Heart right ventricle (tissue), 16 donors: ENCODE measurements at regions not wholly inside any gene's neighbourhood (a gene's known extent, or its start where the extent isn't known, plus 50 kb on each side); places are given as distances from the start of the nearest gene placed in this dataset.
A peak's percentile ranks its signal among the peaks of the same experiment; 100 is the strongest.
"Not testable (repeated sequence)": the region's sequence is repeated elsewhere in the genome, so short reads cannot be mapped to it uniquely, and the experiment has no call there.

Experiments
- ATAC-seq, 8 donors: fragments of 200-7000 bp; cut with Tn5 transposase; one replicate each; pipeline ENCODE4 v1.9.1; 2020; ENCODE audit warnings: mild to moderate bottlenecking in 8 of 8, moderate library complexity in 8 of 8, moderate number of reproducible peaks in 1 of 8
- DNase-seq, 2 donors: peaks; one replicate each; pipeline ENCODE4 v3.0.0-alpha.2; 2020
- H3K27ac ChIP-seq, 10 donors: fragments of 200-600 bp; sonication (generic) in 2 of 10; one replicate each; pipeline versions ENCODE4 v1.5.0 to v1.8.0; 2020 to 2022; ENCODE audit warnings: mild to moderate bottlenecking in 3 of 10
- H3K27me3 ChIP-seq, 7 donors: fragments of 200-600 bp; one replicate each; pipeline ENCODE4 v1.8.0; 2021 to 2022; ENCODE audit warnings: mild to moderate bottlenecking in 2 of 7
- H3K36me3 ChIP-seq, 9 donors: fragments of 200-600 bp; sonication (generic) in 1 of 9; one replicate each; pipeline versions ENCODE4 v1.5.0 to v1.8.0; 2020 to 2022; ENCODE audit warnings: mild to moderate bottlenecking in 2 of 9
- H3K4me1 ChIP-seq, 9 donors: fragments of 200-600 bp; sonication (generic) in 1 of 9; one replicate each; pipeline versions ENCODE4 v1.5.0 to v1.8.0; 2020 to 2022; ENCODE audit warnings: mild to moderate bottlenecking in 4 of 9
- H3K4me3 ChIP-seq, 10 donors: fragments of 200-600 bp; sonication (generic) in 2 of 10; one replicate each; pipeline versions ENCODE4 v1.5.0 to v1.8.0; 2020 to 2022; ENCODE audit warnings: mild to moderate bottlenecking in 7 of 10, moderate library complexity in 2 of 10
- H3K9me3 ChIP-seq, 11 donors: fragments of 200-600 bp in 10 of 11; sonication (generic) in 2 of 11; one replicate each; pipeline versions ENCODE4 v1.5.0 to v1.8.0; 2013 to 2022; ENCODE audit warnings: mild to moderate bottlenecking in 2 of 11, control low read depth in 1 of 11, moderate library complexity in 1 of 11
- WGBS, 2 donors: extraction: QIAGEN DNeasy Blood & Tissue Kit; methylation state at CpG; one replicate each; pipeline ENCODE4 v1.1.7; 2013; ENCODE audit warnings: inconsistent platforms in 1 of 2; 5-methylcytosine and 5-hydroxymethylcytosine counted together
- intact Hi-C, 10 donors: fragments of 100-400 bp; cut with DNase I; formaldehyde crosslinking; loops; one replicate each; pipeline versions ENCODE4 v1.11.1 to v1.14.2; 2022
- TF ChIP-seq, protein P1 (sequence below), 9 donors: fragments of 200-600 bp; sonication (generic) in 2 of 9; IDR thresholded peaks; one replicate each; pipeline versions ENCODE4 v1.5.0 to v1.8.0; 2021 to 2022; ENCODE audit warnings: antibody characterized with exemption in 9 of 9, mild to moderate bottlenecking in 5 of 9, moderate library complexity in 1 of 9
- donor health status: Arrhythmogenic right ventricular cardiomyopathy.
- donor health status: ischemic (EF 13 %, LVEDD 7.1; RV severe dilation, severe dysfunction).
- donor health status: healthy with polysubstance abuse.
- donor health status: DM: no; HTN: yes; CAD: no.
- donor health status: DM: no; HTN: no; CAD: no.
- donor health status: ischemic (EF 25% LVEDD 6.9; RV normal size, moderate dysfunction).
- donor health status: ischemic (EF 25% LVEDD 5.7; RV mildly dilated, moderate dysfunction).
- donor health status: healthy.
- donor health status: DM: yes; HTN: yes; CAD: no.
- donor health status: Ischemic cardiomyopathy.
- donor health status: ischemic (EF 35%, LVEDD 5.7; RV mildly dilated, moderate dysfunction).
- donor health status: nonischemic (EF 11% LVEDD 7.7; RV severe dilation, severe dysfunction).
- donor health status: DM: yes; HTN: yes; CAD: no.
- donor health status: PGD.
- donor health status: ischemic (EF 29% LVEDD 5.4; RV normal size, mild dysfunction).
- donor health status: nonischemic (EF 23%, LVEDD 6.1; RV moderate dilation, normal function).

GRCh38 chr20:47988676-47989075, 203.4 kb upstream of the SULF2 start:
- H3K27ac ChIP-seq, result no peak overlapping the region
- peaks cover 0 to 9% (median 0%) of the 10 kb centered on the region in 7 donors for H3K27me3 ChIP-seq
- DNase-seq, result no peak
- H3K36me3 ChIP-seq, result no peaks in the 10 kb centered on the region
- TF ChIP-seq, protein P1, sequence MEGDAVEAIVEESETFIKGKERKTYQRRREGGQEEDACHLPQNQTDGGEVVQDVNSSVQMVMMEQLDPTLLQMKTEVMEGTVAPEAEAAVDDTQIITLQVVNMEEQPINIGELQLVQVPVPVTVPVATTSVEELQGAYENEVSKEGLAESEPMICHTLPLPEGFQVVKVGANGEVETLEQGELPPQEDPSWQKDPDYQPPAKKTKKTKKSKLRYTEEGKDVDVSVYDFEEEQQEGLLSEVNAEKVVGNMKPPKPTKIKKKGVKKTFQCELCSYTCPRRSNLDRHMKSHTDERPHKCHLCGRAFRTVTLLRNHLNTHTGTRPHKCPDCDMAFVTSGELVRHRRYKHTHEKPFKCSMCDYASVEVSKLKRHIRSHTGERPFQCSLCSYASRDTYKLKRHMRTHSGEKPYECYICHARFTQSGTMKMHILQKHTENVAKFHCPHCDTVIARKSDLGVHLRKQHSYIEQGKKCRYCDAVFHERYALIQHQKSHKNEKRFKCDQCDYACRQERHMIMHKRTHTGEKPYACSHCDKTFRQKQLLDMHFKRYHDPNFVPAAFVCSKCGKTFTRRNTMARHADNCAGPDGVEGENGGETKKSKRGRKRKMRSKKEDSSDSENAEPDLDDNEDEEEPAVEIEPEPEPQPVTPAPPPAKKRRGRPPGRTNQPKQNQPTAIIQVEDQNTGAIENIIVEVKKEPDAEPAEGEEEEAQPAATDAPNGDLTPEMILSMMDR (IDR thresholded peaks at IDR 0.05), result no peak
- H3K9me3 ChIP-seq, result peaks cover 0 to 13% (median 0%) of the 10 kb centered on the region in 11 donors
- no peak overlapping the region for H3K4me3 ChIP-seq
- 50 to 56% methylated on average over 4 of the region's 4 CpGs for WGBS, 2 donors
- peaks cover 0 to 7% (median 0%) of the 10 kb centered on the region in 9 donors for H3K4me1 ChIP-seq
- ATAC-seq, result peak in 1 of 8 donors; percentile 39
- intact Hi-C loops, result no loop called here

- DNase-seq (no peak), ATAC-seq (no peak)
- Histone ChIP-seq H3K4me3 (no peak overlapping the region), H3K9me3 (peaks cover 0 to 6% (median 0%) of the 10 kb centered on the region in 11 donors), H3K4me1 (peaks cover 0 to 8% (median 3%) of the 10 kb centered on the region in 9 donors), H3K27ac (no peak overlapping the region), H3K27me3 (peaks cover 0 to 10% (median 0%) of the 10 kb centered on the region in 7 donors), H3K36me3 (no peaks in the 10 kb centered on the region)
- TF ChIP-seq, protein P1 (IDR thresholded peaks at IDR 0.05), result no peak
- WGBS, 2 donors, result 85 to 93% methylated on average over 7 of the region's 7 CpGs
- intact Hi-C loops, result no loop called here
Measured at GRCh38 chr20:47985092-47985850, 200.0 kb upstream of the SULF2 start.

DNA sequence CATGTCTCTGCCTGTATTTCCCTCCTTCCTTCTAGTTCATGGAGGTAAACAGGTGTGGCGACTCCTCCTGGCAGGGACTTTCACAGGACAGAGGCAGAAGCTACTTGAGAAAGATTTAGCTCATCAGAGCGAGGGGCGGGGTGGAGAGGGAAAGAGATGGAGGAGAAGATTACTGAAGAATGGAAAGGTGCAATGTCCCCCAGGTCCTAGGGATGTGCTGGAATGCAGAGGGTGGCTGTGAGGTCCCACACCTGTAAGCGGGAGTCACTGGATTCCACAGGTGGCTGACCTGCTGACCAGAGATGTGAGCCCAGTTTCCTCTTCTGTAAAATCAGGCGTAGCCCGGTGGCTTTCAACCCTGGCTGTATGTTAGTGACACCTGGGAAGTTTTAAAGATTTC, 199.2 kb upstream of the SULF2 start:
- Histone ChIP-seq H3K4me3 (no peak overlapping the region), H3K27ac (no peak overlapping the region), H3K36me3 (no peaks in the 10 kb centered on the region), H3K9me3 (peaks cover 0 to 6% (median 0%) of the 10 kb centered on the region in 11 donors), H3K4me1 (peaks cover 0 to 11% (median 3%) of the 10 kb centered on the region in 9 donors), H3K27me3 (peaks cover 0 to 12% (median 0%) of the 10 kb centered on the region in 7 donors)
- TF ChIP-seq, protein P1 (IDR thresholded peaks at IDR 0.05), result no peak
- ATAC-seq, result no peak
- intact Hi-C loops, result no loop called here
- 95 to 96% methylated on average over 6 of the region's 6 CpGs for WGBS, 2 donors
- DNase-seq, result no peak

DNA sequence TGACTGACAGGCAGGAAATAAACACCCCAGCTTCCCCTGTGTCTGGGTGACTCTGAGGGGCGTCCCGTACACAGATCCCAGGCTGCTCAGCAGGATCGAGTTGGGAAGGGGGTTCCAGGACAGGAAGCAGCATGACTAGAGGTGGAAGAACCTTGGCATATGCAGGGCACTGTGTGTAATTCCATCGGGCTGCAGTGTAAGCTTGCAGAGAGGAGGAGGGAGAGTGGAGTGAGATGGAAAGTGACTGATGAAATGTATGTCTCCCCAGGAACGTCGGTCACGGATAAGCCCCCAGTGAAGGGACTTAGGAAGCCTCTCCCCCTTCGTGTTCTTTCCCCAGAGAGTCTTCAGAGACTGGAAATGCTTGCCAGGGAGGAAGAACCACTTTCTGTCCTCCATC, 198.4 kb upstream of the SULF2 start:
- H3K36me3 ChIP-seq, intact Hi-C loops, H3K9me3 ChIP-seq, ATAC-seq, DNase-seq, H3K4me3 ChIP-seq, H3K27ac ChIP-seq: not testable (repeated sequence)
- peaks cover 0 to 11% (median 3%) of the 10 kb centered on the region in 9 donors for H3K4me1 ChIP-seq
- peaks cover 0 to 12% (median 0%) of the 10 kb centered on the region in 7 donors for H3K27me3 ChIP-seq
- WGBS, 2 donors, result 36 to 40% methylated on average over 6 of the region's 8 CpGs
